Fibroblast of skin of left quadriceps (primary cell): ENCODE measurements at regions not wholly inside any gene's neighbourhood (a gene's known extent, or its start where the extent isn't known, plus 50 kb on each side); places are given as distances from the start of the nearest gene placed in this dataset.
A peak's percentile ranks its signal among the peaks of the same experiment; 100 is the strongest.
"Not testable (repeated sequence)": the region's sequence is repeated elsewhere in the genome, so short reads cannot be mapped to it uniquely, and the experiment has no call there.

Source experiments
- DNase-seq, 2 experiments: peaks; one replicate each; pipeline ENCODE4 v3.0.0-alpha.2; 2013; ENCODE audit warnings: low read depth in 2 of 2

- DNase-seq = peak; percentile 29 to 31
These were observed 66.4 kb upstream of the BTG3 start for GRCh38 chr21:17679002-17679600.

DNA sequence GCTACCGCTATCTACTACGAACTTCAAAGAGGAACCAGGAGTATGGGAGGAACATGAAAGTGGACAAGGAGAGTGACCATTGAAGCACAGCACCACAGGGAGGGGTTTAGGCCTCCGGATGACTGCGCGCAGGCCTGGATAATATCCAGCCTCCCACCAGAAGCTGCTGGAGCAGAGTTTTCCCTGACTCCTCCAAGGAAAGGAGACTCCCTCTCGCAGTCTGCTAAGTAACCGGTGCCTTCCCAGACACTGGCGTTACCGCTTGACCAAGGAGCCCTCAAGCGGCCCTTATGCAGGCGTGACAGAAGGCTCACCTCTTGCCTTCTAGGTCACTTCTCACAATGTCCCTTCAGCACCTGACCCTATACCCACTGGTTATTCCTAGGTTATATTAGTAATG is 64.2 kb upstream of the BTG3 start:
- DNase-seq = not testable (repeated sequence)

GRCh38 chr21:17674106-17674505 is 61.4 kb upstream of the BTG3 start:
- no peak for DNase-seq

DNA sequence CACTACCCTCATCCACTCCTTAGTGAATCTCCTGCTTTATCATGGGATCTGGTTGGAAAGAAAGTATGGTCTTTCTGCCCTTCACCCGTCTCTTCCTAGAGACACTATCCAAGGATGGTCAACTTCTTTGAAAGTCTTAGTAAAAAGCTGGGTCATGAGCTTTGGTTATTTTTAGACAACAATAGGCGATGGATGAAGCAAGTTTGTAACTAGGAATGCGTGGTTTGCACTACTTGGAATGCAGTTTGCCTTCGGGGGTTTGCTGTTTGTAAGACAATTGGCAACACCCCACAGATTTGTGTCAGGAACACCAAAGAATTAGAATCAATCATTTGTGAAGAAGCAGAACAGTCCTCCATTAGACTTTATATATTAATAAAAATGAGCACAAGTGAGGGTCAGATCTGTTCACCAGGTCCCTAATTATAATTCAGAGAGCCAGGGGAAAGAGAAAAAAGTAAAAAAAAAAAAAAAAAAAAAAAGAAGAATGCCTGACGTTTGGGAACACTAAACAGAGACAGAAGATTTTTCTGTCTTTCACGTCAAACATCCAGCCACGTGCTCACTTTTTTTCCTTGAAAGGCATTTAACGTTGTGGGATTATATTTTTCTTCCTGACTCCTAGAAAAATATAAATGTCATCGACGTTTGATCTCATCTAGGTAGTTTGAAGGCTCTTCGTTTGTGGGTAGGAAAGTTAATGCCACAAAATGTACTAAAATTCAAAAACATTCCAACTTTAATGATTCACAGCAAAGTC is 60.7 kb upstream of the BTG3 start:
- DNase-seq = no peak

- no peak for DNase-seq
These were observed 59.0 kb upstream of the BTG3 start for GRCh38 chr21:17671733-17672132.

DNA sequence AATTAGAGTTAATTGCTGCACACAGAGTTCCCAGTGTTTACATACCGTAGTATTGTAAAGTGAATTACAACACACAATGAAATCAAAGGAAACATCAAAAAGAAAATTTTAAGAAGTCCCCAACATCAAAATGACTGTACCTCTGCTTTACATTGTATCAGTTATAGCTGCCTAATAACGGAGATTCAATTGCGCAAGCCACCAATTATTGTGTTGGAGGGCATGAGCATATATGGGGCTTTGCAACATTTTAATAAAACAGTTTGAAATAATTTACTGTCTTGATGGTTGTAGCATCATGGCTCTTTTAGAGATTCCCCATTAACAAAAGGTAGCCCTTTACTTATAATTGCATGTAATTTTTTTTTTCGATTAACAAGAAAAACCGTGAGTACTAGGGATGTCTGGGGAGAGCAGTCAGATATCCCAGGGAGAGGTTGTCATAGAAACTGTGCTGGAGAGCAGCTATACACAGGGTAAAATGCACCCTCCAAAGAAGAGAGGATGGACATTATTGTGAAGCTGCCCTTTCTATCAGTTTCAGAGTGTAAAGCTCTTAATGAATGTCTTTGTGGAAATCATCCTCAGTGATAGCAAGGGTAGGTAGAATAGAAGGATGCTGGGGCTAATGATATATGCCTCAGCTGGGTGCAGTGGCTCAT is 55.9 kb upstream of the BTG3 start:
- DNase-seq = no peak

DNA sequence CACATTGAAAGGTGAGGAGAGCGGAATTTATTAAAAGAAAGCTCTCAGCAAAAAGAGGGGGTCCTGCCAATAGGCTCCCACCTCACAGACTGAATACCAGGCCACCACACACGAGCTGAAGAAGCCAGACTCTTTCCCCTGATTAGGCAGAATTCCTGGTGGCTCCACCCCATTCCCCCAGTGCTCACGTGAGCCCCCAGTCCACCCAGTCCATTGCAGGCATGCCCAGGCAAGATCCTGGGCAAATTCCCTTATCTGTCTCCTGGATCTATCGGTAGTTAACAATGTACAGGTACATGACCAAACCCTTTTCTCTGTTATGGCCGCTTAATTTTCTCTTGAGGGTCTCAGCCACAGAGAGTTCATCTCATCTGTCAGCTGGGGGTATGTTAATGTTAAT is 54.6 kb upstream of the BTG3 start:
- no peak for DNase-seq
